ENCODE measurements at regions not wholly inside any gene's neighbourhood (a gene's known extent, or its start where the extent isn't known, plus 50 kb on each side); places are given as distances from the start of the nearest gene placed in this dataset.

DNA sequence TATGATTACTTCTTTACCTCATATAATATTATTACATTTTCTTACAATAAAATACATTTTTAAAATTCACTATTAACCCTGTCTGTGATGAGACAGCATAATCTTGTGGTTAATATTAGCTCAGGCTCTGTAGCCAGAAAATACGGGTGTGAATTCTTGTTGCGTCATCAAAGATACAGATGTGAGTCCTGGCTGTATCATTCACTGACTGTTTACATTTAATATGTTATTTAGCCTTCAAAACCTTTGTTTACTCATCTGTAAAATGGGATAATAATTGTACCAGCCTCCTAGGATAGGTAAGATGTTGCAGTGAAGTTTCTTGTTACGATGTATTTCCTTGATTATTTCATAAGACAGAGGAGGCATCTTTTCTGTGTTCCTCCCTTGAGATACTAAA lies 184.7 kb upstream of the PRPS1L1 start:
- Histone ChIP-seq H3K9ac (ENCODE audit: low read length) (no peak overlapping the region), H3K4me3 (ENCODE audit: low read length) (no peak overlapping the region), H4K20me1 (ENCODE audit: insufficient read depth, low read depth, low read length) (no peaks in the 10 kb centered on the region), H3K27me3 (ENCODE audit: low read length) (no peaks in the 10 kb centered on the region), H2AFZ (ENCODE audit: low read length) (no peak overlapping the region), H3K4me2 (ENCODE audit: low read depth, low read length, poor library complexity, severe bottlenecking) (no peak overlapping the region), H3K79me2 (ENCODE audit: low read length) (no peaks in the 10 kb centered on the region), H3K9me2 (replicated peaks; ENCODE audit: insufficient read depth, low read length) (no peaks in the 10 kb centered on the region), H3K27ac (ENCODE audit: low read length) (no peak overlapping the region), H3K9me3 (ENCODE audit: low read length) (no peaks in the 10 kb centered on the region), H3K4me1 (ENCODE audit: low read length) (no peaks in the 10 kb centered on the region), H3K36me3 (ENCODE audit: insufficient read depth, low read length) (no peaks in the 10 kb centered on the region)
- DNase-seq, result no peak

DNA sequence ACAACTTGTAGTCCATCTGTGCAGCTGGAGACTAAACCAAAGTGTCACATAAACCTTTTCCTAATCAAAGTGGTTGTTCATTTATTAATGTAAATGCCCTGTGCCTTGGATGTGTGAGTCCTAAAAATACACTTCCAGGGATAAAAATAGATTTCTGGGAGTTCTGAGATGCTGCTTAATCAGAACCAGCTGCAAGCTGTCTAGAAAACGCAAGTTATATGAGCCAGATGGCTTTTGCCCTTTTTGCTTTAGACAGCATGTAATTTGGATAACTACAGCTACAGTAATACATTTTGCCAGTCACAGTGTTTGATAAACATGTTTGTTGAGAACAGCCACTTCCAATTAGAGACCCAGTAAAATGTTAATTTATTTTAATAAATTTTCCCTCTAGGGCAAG lies 185.1 kb upstream of the PRPS1L1 start:
- H4K20me1 ChIP-seq (ENCODE audit: insufficient read depth, low read depth, low read length), result no peaks in the 10 kb centered on the region
- H3K4me2 ChIP-seq (ENCODE audit: low read depth, low read length, poor library complexity, severe bottlenecking), result no peak overlapping the region
- no peaks in the 10 kb centered on the region for H3K36me3 ChIP-seq (ENCODE audit: insufficient read depth, low read length)
- H3K9me3 ChIP-seq (ENCODE audit: low read length), result no peaks in the 10 kb centered on the region
- no peak overlapping the region for H3K4me3 ChIP-seq (ENCODE audit: low read length)
- H3K4me1 ChIP-seq (ENCODE audit: low read length), result no peaks in the 10 kb centered on the region
- no peak for DNase-seq
- no peaks in the 10 kb centered on the region for H3K9me2 ChIP-seq (replicated peaks; ENCODE audit: insufficient read depth, low read length)
- H3K9ac ChIP-seq (ENCODE audit: low read length), result no peak overlapping the region
- no peak overlapping the region for H2AFZ ChIP-seq (ENCODE audit: low read length)
- H3K27ac ChIP-seq (ENCODE audit: low read length), result no peak overlapping the region
- H3K27me3 ChIP-seq (ENCODE audit: low read length), result no peaks in the 10 kb centered on the region
- no peaks in the 10 kb centered on the region for H3K79me2 ChIP-seq (ENCODE audit: low read length)

DNA sequence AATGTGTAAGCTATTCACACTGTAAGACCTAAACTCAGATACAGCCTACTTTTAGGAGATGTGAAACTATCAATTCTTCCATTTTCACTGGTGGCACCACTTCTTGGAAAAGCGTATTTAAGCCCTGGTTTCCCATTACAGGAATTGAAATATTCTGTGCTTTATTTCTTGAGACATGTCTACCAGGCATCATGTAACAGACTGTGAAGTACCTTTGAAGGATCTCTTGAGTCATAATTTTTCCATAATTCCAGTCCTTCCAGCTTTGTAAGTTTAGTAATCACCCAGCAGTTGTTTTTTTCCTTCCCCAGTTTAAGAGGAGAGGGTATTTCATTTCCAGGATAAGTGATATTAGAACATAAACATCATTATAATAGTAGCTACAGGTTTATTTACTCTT lies 186.0 kb upstream of the PRPS1L1 start:
- Histone ChIP-seq H3K27ac (ENCODE audit: low read length) (no peak overlapping the region), H3K9me3 (ENCODE audit: low read length) (no peaks in the 10 kb centered on the region), H3K4me3 (ENCODE audit: low read length) (no peak overlapping the region), H3K9me2 (replicated peaks; ENCODE audit: insufficient read depth, low read length) (no peaks in the 10 kb centered on the region), H2AFZ (ENCODE audit: low read length) (no peak overlapping the region), H4K20me1 (ENCODE audit: insufficient read depth, low read depth, low read length) (no peaks in the 10 kb centered on the region), H3K27me3 (ENCODE audit: low read length) (no peaks in the 10 kb centered on the region), H3K4me1 (ENCODE audit: low read length) (no peaks in the 10 kb centered on the region), H3K9ac (ENCODE audit: low read length) (no peak overlapping the region), H3K79me2 (ENCODE audit: low read length) (no peaks in the 10 kb centered on the region), H3K36me3 (ENCODE audit: insufficient read depth, low read length) (no peaks in the 10 kb centered on the region), H3K4me2 (ENCODE audit: low read depth, low read length, poor library complexity, severe bottlenecking) (no peak overlapping the region)
- DNase-seq, result no peak

DNA sequence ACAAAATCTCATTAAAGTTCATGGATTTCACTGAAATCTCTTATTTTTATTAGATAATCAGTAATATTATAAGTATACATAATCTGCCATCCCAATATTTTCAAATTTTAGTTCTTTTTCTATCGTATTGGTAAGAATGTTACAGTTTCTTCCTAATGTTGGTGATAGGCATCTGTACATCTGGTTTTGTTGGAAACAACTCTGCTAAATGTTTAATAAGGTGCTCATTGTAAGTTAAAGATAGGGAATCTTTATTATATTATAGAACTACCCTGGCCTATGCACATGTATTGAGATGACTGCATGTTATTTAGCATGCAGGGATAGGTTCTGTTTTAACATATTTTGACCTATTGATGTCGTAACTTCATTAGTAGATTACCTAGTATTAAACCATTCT lies 188.6 kb upstream of the PRPS1L1 start:
- H3K9me2 ChIP-seq (replicated peaks; ENCODE audit: insufficient read depth, low read length), result no peaks in the 10 kb centered on the region
- no peaks in the 10 kb centered on the region for H4K20me1 ChIP-seq (ENCODE audit: insufficient read depth, low read depth, low read length)
- DNase-seq, result no peak
- H3K79me2 ChIP-seq (ENCODE audit: low read length), result no peaks in the 10 kb centered on the region
- H3K9me3 ChIP-seq (ENCODE audit: low read length), result no peaks in the 10 kb centered on the region
- no peak overlapping the region for H3K27ac ChIP-seq (ENCODE audit: low read length)
- H3K4me2 ChIP-seq (ENCODE audit: low read depth, low read length, poor library complexity, severe bottlenecking), result no peak overlapping the region
- H3K9ac ChIP-seq (ENCODE audit: low read length), result no peak overlapping the region
- H3K4me1 ChIP-seq (ENCODE audit: low read length), result no peaks in the 10 kb centered on the region
- H3K27me3 ChIP-seq (ENCODE audit: low read length), result no peaks in the 10 kb centered on the region
- no peaks in the 10 kb centered on the region for H3K36me3 ChIP-seq (ENCODE audit: insufficient read depth, low read length)
- no peak overlapping the region for H3K4me3 ChIP-seq (ENCODE audit: low read length)
- H2AFZ ChIP-seq (ENCODE audit: low read length), result no peak overlapping the region

DNA sequence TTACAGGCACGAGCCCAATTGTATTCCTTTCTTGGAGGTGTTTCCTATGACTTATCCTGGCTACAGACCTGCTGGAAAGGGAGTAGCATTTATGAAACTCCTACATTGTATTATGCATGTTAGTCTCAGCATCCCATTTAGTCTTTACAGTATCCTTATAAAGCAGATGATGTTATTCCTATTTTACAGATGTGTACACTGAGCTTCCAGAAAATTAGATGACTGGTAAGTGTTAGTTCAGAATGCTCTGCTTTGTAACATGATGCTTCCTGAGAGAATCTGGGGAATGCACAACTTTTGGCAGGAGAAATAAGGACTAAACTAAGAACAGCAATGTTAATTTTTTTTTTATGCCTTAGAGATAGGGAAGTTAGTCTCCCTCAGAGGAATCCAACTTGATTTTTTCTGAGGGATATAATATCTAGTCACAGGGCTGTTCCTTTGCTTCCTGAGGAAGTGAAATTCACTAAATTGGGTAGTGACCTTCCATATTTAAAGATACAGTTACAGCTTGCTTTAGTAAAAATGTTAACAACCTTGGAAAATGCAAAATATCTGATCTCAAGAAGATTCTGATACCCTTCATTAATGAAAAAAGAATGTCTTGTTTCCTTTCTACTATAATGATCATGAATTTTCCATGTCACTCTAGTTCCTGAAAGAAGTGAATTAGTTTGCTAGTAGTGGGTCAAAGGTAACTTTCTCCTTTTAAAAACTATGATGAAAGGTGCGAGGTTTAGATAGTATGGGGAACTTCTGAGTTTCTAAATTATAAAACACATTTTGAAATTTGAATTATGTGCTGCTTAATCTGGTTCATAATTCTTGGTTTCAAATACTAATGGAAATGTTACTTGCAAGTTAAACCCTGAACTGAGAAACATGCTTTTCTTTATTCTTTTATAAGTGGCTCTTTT lies 194.0 kb upstream of the PRPS1L1 start:
- no peak for DNase-seq
- no peaks in the 10 kb centered on the region for H4K20me1 ChIP-seq (ENCODE audit: insufficient read depth, low read depth, low read length)
- no peak overlapping the region for H2AFZ ChIP-seq (ENCODE audit: low read length)
- no peaks in the 10 kb centered on the region for H3K27me3 ChIP-seq (ENCODE audit: low read length)
- H3K9me3 ChIP-seq (ENCODE audit: low read length), result no peaks in the 10 kb centered on the region
- H3K9me2 ChIP-seq (replicated peaks; ENCODE audit: insufficient read depth, low read length), result no peaks in the 10 kb centered on the region
- H3K4me2 ChIP-seq (ENCODE audit: low read depth, low read length, poor library complexity, severe bottlenecking), result no peak overlapping the region
- H3K4me3 ChIP-seq (ENCODE audit: low read length), result no peak overlapping the region
- peaks cover 8% of the 10 kb centered on the region for H3K4me1 ChIP-seq (ENCODE audit: low read length)
- no peak overlapping the region for H3K9ac ChIP-seq (ENCODE audit: low read length)
- H3K27ac ChIP-seq (ENCODE audit: low read length), result no peak overlapping the region
- no peaks in the 10 kb centered on the region for H3K79me2 ChIP-seq (ENCODE audit: low read length)
- no peaks in the 10 kb centered on the region for H3K36me3 ChIP-seq (ENCODE audit: insufficient read depth, low read length)

DNA sequence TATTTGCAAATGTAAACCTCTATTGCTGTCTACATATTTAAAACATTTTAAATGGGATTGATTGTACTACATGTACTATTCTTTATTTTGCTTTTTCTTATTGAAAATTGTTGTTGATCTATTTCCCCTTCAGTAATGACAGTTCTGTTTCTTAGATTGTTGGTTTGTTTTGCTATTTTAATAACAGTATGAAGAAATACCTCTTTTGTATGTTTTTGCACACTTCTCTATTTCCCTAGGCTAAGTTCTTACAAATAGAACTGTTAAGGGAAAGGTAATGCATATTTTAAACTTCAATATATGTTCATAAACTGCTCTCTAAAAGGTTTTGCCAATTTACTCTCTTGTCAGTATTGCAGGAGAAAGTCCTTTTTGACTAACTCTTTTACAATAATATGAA lies 195.0 kb upstream of the PRPS1L1 start:
- Histone ChIP-seq H3K27ac (ENCODE audit: low read length) (no peak overlapping the region), H3K9me3 (ENCODE audit: low read length) (no peaks in the 10 kb centered on the region), H3K4me2 (ENCODE audit: low read depth, low read length, poor library complexity, severe bottlenecking) (no peak overlapping the region), H3K79me2 (ENCODE audit: low read length) (no peaks in the 10 kb centered on the region), H3K4me1 (ENCODE audit: low read length) (peaks cover 8% of the 10 kb centered on the region), H3K9ac (ENCODE audit: low read length) (no peak overlapping the region), H3K36me3 (ENCODE audit: insufficient read depth, low read length) (no peaks in the 10 kb centered on the region), H2AFZ (ENCODE audit: low read length) (no peak overlapping the region), H3K9me2 (replicated peaks; ENCODE audit: insufficient read depth, low read length) (no peaks in the 10 kb centered on the region), H3K27me3 (ENCODE audit: low read length) (no peaks in the 10 kb centered on the region), H3K4me3 (ENCODE audit: low read length) (no peak overlapping the region), H4K20me1 (ENCODE audit: insufficient read depth, low read depth, low read length) (no peaks in the 10 kb centered on the region)
- DNase-seq, result no peak

DNA sequence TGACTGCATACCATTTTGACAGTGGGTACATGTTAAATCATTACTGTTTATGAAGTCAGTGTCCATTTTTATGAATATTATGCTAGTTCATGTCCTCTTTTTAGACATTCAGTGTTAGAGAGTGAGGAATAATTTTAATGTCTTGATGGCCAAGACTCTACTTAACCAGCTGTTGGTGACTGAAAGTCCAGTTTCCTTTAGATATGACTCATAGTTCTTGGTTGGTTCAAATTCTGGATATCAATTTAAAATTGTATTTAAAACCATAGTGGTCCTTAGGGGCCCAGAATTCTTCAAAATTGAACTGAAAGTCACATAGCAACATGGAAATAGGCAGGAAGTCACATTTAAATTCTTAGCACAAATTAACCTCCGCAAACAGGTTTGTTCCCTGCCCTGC lies 196.5 kb upstream of the PRPS1L1 start:
- Histone ChIP-seq H3K27me3 (ENCODE audit: low read length) (no peaks in the 10 kb centered on the region), H3K79me2 (ENCODE audit: low read length) (no peaks in the 10 kb centered on the region), H4K20me1 (ENCODE audit: insufficient read depth, low read depth, low read length) (no peaks in the 10 kb centered on the region), H3K9me2 (replicated peaks; ENCODE audit: insufficient read depth, low read length) (no peaks in the 10 kb centered on the region), H3K4me3 (ENCODE audit: low read length) (no peak overlapping the region), H3K36me3 (ENCODE audit: insufficient read depth, low read length) (no peaks in the 10 kb centered on the region), H3K4me1 (ENCODE audit: low read length) (peaks cover 8% of the 10 kb centered on the region), H3K27ac (ENCODE audit: low read length) (no peak overlapping the region), H3K4me2 (ENCODE audit: low read depth, low read length, poor library complexity, severe bottlenecking) (no peak overlapping the region), H2AFZ (ENCODE audit: low read length) (no peak overlapping the region), H3K9me3 (ENCODE audit: low read length) (no peaks in the 10 kb centered on the region), H3K9ac (ENCODE audit: low read length) (no peak overlapping the region)
- DNase-seq, result no peak

DNA sequence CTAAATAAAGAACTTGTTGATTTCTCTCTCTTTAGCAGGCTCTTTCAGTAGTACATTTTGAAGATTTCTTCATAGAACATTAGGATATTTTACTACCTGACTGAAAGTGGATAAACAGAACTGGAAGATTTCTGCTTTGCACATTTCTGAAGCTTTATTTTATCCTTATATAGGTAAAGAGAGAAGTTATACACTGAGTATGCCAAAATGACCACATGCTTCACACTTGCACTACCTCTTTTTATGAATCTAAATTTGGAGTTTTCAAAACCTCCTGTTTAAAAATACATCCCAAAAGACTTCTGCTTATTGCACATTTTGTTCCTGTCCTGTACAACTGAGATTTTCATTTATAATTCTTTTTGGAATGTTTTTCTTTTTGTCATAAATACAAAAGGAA lies 197.4 kb upstream of the PRPS1L1 start:
- no peak overlapping the region for H3K27ac ChIP-seq (ENCODE audit: low read length)
- H3K79me2 ChIP-seq (ENCODE audit: low read length), result no peaks in the 10 kb centered on the region
- no peaks in the 10 kb centered on the region for H3K27me3 ChIP-seq (ENCODE audit: low read length)
- no peaks in the 10 kb centered on the region for H3K9me3 ChIP-seq (ENCODE audit: low read length)
- no peaks in the 10 kb centered on the region for H4K20me1 ChIP-seq (ENCODE audit: insufficient read depth, low read depth, low read length)
- peaks cover 8% of the 10 kb centered on the region for H3K4me1 ChIP-seq (ENCODE audit: low read length)
- H3K4me3 ChIP-seq (ENCODE audit: low read length), result no peak overlapping the region
- no peak overlapping the region for H3K9ac ChIP-seq (ENCODE audit: low read length)
- H2AFZ ChIP-seq (ENCODE audit: low read length), result no peak overlapping the region
- H3K4me2 ChIP-seq (ENCODE audit: low read depth, low read length, poor library complexity, severe bottlenecking), result no peak overlapping the region
- H3K36me3 ChIP-seq (ENCODE audit: insufficient read depth, low read length), result no peaks in the 10 kb centered on the region
- no peaks in the 10 kb centered on the region for H3K9me2 ChIP-seq (replicated peaks; ENCODE audit: insufficient read depth, low read length)
- DNase-seq, result peak; percentile 62
